ENCODE measurements at regions not wholly inside any gene's neighbourhood (a gene's known extent, or its start where the extent isn't known, plus 50 kb on each side); places are given as distances from the start of the nearest gene placed in this dataset.
A peak's percentile ranks its signal among the peaks of the same experiment; 100 is the strongest.
"Not testable (repeated sequence)": the region's sequence is repeated elsewhere in the genome, so short reads cannot be mapped to it uniquely, and the experiment has no call there.

DNA sequence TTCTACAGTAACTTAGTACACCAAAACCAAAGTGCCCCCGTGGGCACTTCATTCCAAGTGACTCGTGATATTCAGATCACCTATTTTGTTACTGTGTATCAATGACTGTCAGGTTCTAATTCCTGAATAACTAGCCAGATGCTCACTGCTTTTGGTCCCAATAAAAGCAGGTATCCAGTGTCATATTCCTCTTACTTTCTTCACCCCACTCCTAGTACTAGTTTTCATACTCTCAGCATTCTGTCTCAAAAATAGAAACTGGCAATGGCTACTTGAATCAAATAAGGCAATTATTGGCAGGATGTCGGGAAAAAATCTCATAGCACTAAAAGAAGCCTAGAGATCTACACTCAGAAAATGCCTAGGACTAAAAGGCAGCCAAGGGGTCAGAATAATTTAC lies 84.6 kb downstream of the ZNF467 start:
- Mint-ChIP-seq H3K4me3 (no peak overlapping the region), H3K9me3 (peaks cover 16% of the 10 kb centered on the region), H3K36me3 (no peaks in the 10 kb centered on the region; the same call in 1 of the 2 replicates), H3K27me3 (ENCODE audit: low read depth) (peaks cover 15% of the 10 kb centered on the region), H3K4me1 (peaks cover 29% of the 10 kb centered on the region), H3K27ac (no peak overlapping the region)
- no peak for DNase-seq (ENCODE audit: low spot score)
- ChIA-PET CTCF (interaction anchor here (0.9 kb wide), 1 partner anchor 26 kb away, joined by 4 read pairs; no protein-coding TSS in a partner anchor), POLR2A (no interaction called here)
- no peak for ATAC-seq
- TF ChIP-seq FOXJ3 (CRISPR knock-in tag; IDR thresholded peaks at IDR 0.05; ENCODE audit: borderline replicate concordance) (no peak), ESRRA (CRISPR knock-in tag; IDR thresholded peaks at IDR 0.05; ENCODE audit: borderline replicate concordance) (no peak), NR3C1 (CRISPR knock-in tag; conservative IDR thresholded peaks at IDR 0.05; ENCODE audit: low read depth) (no peak), CREB1 (CRISPR knock-in tag; IDR thresholded peaks at IDR 0.05) (no peak), KAT7 (CRISPR knock-in tag; IDR thresholded peaks at IDR 0.05; ENCODE audit: borderline replicate concordance) (no peak), TCF7 (CRISPR knock-in tag; IDR thresholded peaks at IDR 0.05; ENCODE audit: low read depth) (no peak), ZNF138 (CRISPR knock-in tag; conservative IDR thresholded peaks at IDR 0.05) (no peak)
- TF ChIP-seq, protein P1, sequence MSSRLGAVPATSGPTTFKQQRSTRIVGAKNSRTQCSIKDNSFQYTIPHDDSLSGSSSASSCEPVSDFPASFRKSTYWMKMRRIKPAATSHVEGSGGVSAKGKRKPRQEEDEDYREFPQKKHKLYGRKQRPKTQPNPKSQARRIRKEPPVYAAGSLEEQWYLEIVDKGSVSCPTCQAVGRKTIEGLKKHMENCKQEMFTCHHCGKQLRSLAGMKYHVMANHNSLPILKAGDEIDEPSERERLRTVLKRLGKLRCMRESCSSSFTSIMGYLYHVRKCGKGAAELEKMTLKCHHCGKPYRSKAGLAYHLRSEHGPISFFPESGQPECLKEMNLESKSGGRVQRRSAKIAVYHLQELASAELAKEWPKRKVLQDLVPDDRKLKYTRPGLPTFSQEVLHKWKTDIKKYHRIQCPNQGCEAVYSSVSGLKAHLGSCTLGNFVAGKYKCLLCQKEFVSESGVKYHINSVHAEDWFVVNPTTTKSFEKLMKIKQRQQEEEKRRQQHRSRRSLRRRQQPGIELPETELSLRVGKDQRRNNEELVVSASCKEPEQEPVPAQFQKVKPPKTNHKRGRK (CRISPR knock-in tag; IDR thresholded peaks at IDR 0.05; ENCODE audit: borderline replicate concordance) = no peak
- TF ChIP-seq, protein P2, sequence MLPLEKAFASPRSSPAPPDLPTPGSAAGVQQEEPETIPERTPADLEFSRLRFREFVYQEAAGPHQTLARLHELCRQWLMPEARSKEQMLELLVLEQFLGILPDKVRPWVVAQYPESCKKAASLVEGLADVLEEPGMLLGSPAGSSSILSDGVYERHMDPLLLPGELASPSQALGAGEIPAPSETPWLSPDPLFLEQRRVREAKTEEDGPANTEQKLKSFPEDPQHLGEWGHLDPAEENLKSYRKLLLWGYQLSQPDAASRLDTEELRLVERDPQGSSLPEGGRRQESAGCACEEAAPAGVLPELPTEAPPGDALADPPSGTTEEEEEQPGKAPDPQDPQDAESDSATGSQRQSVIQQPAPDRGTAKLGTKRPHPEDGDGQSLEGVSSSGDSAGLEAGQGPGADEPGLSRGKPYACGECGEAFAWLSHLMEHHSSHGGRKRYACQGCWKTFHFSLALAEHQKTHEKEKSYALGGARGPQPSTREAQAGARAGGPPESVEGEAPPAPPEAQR (CRISPR knock-in tag; IDR thresholded peaks at IDR 0.05) = no peak
- TF ChIP-seq, protein P3, sequence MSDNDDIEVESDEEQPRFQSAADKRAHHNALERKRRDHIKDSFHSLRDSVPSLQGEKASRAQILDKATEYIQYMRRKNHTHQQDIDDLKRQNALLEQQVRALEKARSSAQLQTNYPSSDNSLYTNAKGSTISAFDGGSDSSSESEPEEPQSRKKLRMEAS (CRISPR knock-in tag; IDR thresholded peaks at IDR 0.05) = no peak
- TF ChIP-seq, protein P4, sequence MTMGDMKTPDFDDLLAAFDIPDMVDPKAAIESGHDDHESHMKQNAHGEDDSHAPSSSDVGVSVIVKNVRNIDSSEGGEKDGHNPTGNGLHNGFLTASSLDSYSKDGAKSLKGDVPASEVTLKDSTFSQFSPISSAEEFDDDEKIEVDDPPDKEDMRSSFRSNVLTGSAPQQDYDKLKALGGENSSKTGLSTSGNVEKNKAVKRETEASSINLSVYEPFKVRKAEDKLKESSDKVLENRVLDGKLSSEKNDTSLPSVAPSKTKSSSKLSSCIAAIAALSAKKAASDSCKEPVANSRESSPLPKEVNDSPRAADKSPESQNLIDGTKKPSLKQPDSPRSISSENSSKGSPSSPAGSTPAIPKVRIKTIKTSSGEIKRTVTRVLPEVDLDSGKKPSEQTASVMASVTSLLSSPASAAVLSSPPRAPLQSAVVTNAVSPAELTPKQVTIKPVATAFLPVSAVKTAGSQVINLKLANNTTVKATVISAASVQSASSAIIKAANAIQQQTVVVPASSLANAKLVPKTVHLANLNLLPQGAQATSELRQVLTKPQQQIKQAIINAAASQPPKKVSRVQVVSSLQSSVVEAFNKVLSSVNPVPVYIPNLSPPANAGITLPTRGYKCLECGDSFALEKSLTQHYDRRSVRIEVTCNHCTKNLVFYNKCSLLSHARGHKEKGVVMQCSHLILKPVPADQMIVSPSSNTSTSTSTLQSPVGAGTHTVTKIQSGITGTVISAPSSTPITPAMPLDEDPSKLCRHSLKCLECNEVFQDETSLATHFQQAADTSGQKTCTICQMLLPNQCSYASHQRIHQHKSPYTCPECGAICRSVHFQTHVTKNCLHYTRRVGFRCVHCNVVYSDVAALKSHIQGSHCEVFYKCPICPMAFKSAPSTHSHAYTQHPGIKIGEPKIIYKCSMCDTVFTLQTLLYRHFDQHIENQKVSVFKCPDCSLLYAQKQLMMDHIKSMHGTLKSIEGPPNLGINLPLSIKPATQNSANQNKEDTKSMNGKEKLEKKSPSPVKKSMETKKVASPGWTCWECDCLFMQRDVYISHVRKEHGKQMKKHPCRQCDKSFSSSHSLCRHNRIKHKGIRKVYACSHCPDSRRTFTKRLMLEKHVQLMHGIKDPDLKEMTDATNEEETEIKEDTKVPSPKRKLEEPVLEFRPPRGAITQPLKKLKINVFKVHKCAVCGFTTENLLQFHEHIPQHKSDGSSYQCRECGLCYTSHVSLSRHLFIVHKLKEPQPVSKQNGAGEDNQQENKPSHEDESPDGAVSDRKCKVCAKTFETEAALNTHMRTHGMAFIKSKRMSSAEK (CRISPR knock-in tag; IDR thresholded peaks at IDR 0.05; ENCODE audit: borderline replicate concordance) = no peak

DNA sequence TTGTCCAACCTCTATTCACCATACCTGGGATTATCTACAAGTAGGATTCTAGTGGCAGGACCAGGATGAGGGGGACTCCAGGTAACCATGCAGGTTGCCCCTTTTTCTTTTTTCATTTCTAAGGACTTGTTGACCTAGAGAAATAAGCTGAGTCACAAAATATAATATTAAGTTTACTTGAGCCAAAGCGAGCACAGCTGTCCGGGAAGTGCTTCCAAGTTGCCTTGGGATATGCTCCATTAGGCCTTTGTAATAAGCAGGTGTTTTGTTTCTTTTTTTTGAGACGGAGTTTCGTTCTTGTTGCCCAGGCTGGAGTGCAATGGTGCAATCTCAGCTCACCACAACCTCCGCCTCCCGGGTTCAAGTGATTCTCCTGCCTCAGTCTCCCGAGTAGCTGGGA lies 85.6 kb downstream of the ZNF467 start:
- ATAC-seq; H3K27me3 Mint-ChIP-seq (ENCODE audit: low read depth); H3K36me3 Mint-ChIP-seq; DNase-seq (ENCODE audit: low spot score); POLR2A ChIA-PET; H3K4me3 Mint-ChIP-seq; CTCF ChIA-PET; H3K27ac Mint-ChIP-seq: not testable (repeated sequence)
- peaks cover 16% of the 10 kb centered on the region for H3K9me3 Mint-ChIP-seq
- H3K4me1 Mint-ChIP-seq = peaks cover 34% of the 10 kb centered on the region

DNA sequence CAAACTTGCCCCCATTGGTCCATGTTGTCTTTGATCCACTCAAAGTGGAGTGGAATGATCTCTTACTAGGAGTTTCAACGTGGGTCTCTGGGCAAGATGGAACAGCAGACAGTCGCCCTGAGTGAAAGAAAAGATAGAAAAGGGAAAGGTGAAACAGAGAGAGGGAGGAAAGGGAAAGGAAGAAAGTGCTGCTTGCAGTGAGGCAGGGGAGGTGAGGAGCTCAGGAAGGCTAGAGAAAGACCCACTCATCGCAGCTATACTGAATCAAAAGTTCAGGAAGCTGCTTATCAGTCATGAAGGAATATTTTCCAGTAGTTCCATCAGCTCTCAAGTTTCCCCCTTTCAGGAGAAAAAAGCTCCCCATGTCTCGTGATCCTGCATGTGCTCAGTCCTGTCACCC lies 86.9 kb downstream of the ZNF467 start:
- CTCF ChIA-PET = interaction anchor here (0.6 to 5.7 kb wide), 5 partner anchors 18 to 1024 kb away, joined by 3 to 50 read pairs (median 5); no protein-coding TSS in a partner anchor
- TF ChIP-seq, protein P5, sequence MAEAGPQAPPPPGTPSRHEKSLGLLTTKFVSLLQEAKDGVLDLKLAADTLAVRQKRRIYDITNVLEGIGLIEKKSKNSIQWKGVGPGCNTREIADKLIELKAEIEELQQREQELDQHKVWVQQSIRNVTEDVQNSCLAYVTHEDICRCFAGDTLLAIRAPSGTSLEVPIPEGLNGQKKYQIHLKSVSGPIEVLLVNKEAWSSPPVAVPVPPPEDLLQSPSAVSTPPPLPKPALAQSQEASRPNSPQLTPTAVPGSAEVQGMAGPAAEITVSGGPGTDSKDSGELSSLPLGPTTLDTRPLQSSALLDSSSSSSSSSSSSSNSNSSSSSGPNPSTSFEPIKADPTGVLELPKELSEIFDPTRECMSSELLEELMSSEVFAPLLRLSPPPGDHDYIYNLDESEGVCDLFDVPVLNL (CRISPR knock-in tag; IDR thresholded peaks at IDR 0.05; ENCODE audit: borderline replicate concordance, low read depth) = no peak
- 0 out of 2 replicates have a peak, but pooled peaks have one; percentile 30 for TF ChIP-seq ZNF671 (CRISPR knock-in tag; IDR thresholded peaks at IDR 0.05)
- peaks cover 47% of the 10 kb centered on the region for H3K4me1 Mint-ChIP-seq
- no peak for DNase-seq (ENCODE audit: low spot score)
- no peak overlapping the region for H3K4me3 Mint-ChIP-seq
- POLR2A ChIA-PET = no interaction called here
- peak overlapping the region; percentile 32 for H3K27ac Mint-ChIP-seq
- no peak for ATAC-seq
- no peaks in the 10 kb centered on the region; the same call in 1 of the 2 replicates for H3K27me3 Mint-ChIP-seq (ENCODE audit: low read depth)
- peaks cover 16% of the 10 kb centered on the region for H3K9me3 Mint-ChIP-seq
- H3K36me3 Mint-ChIP-seq = no peaks in the 10 kb centered on the region; the same call in 1 of the 2 replicates
